Colonic mucosa (tissue), 4 donors: ENCODE measurements at regions not wholly inside any gene's neighbourhood (a gene's known extent, or its start where the extent isn't known, plus 50 kb on each side); places are given as distances from the start of the nearest gene placed in this dataset.

Experiments
- DNase-seq: peaks from one replicate; pipeline ENCODE4 v3.0.0-alpha.2; 2020
- H3K27ac ChIP-seq: fragments of 200-600 bp; one replicate; pipeline ENCODE4 v1.8.0; 2021
- H3K27me3 ChIP-seq: fragments of 200-600 bp; one replicate; pipeline ENCODE4 v1.8.0; 2021
- H3K36me3 ChIP-seq: fragments of 200-600 bp; one replicate; pipeline ENCODE4 v1.8.0; 2021
- H3K4me1 ChIP-seq: fragments of 200-600 bp; one replicate; pipeline ENCODE4 v1.8.0; 2021; ENCODE audit warnings: mild to moderate bottlenecking
- H3K4me3 ChIP-seq: fragments of 200-600 bp; one replicate; pipeline ENCODE4 v1.8.0; 2021
- H3K9ac ChIP-seq, 2 donors: one replicate each; pipeline ENCODE4 v1.7.0; 2013; ENCODE audit warnings: control low read depth in 2 of 2, low read depth in 2 of 2, low read length in 2 of 2
- H3K9me3 ChIP-seq: fragments of 200-600 bp; one replicate; pipeline ENCODE4 v1.8.0; 2021
- intact Hi-C: fragments of 100-400 bp; cut with DNase I; formaldehyde crosslinking; loops from one replicate; pipeline ENCODE4 v1.14.1; 2022
- TF ChIP-seq, protein P1 (sequence below): fragments of 200-600 bp; IDR thresholded peaks from one replicate; pipeline ENCODE4 v1.8.0; 2022; ENCODE audit warnings: antibody characterized with exemption, mild to moderate bottlenecking
- donor health status: healthy.
- donor health status: DM: no; HTN: no; CAD: no.
- donor health status: DM: no; HTN: no; CAD: no.

DNA sequence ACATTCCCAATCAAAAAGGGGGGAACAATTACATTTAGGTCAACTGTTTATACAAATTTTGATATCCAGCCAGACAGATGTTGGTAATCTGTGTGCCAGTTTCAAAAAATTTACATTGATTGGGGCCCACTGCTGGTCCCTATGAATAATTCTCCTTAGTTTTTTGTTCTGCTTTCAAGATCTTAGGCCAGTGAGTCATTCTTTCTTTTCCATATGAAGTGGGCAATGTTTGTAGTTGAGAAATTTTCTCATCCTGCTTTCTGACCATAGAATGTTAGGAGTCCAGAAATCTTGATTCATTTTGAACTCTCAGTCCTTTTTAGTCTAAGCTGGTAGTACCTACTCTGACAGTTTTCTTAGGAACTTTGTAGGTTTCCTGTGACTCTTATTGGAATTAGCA is 244.3 kb downstream of the DIO2 start:
- Histone ChIP-seq H3K27ac (no peak overlapping the region), H3K36me3 (no peaks in the 10 kb centered on the region), H3K9ac (no peak overlapping the region), H3K4me1 (no peaks in the 10 kb centered on the region), H3K9me3 (no peaks in the 10 kb centered on the region), H3K27me3 (no peaks in the 10 kb centered on the region), H3K4me3 (no peak overlapping the region)
- TF ChIP-seq, protein P1, sequence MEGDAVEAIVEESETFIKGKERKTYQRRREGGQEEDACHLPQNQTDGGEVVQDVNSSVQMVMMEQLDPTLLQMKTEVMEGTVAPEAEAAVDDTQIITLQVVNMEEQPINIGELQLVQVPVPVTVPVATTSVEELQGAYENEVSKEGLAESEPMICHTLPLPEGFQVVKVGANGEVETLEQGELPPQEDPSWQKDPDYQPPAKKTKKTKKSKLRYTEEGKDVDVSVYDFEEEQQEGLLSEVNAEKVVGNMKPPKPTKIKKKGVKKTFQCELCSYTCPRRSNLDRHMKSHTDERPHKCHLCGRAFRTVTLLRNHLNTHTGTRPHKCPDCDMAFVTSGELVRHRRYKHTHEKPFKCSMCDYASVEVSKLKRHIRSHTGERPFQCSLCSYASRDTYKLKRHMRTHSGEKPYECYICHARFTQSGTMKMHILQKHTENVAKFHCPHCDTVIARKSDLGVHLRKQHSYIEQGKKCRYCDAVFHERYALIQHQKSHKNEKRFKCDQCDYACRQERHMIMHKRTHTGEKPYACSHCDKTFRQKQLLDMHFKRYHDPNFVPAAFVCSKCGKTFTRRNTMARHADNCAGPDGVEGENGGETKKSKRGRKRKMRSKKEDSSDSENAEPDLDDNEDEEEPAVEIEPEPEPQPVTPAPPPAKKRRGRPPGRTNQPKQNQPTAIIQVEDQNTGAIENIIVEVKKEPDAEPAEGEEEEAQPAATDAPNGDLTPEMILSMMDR = no peak
- no peak for DNase-seq
- intact Hi-C loops = no loop called here

DNA sequence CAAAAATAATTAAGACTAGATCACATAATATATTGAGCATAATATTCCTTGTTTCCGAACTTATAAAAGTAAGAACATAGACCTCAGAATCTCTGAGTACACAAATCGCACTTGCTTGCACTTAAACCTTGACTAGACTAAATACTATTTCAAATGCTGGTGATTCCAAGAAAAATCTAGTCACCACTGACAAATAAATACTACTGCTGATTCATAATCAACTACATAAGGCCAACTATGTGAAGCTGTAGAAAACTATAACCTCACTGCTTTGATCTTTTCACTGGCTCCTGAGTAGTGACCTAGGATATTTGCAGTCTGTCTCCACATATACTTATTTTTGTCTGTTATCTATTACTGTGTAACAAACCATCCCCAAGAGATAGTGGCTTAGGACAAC is 245.4 kb downstream of the DIO2 start:
- intact Hi-C loops = no loop called here
- DNase-seq = no peak
- Histone ChIP-seq H3K4me1 (no peaks in the 10 kb centered on the region), H3K9me3 (no peaks in the 10 kb centered on the region), H3K27me3 (no peaks in the 10 kb centered on the region), H3K27ac (no peak overlapping the region), H3K4me3 (no peak overlapping the region), H3K36me3 (no peaks in the 10 kb centered on the region), H3K9ac (no peak overlapping the region)
- TF ChIP-seq, protein P1 = no peak

DNA sequence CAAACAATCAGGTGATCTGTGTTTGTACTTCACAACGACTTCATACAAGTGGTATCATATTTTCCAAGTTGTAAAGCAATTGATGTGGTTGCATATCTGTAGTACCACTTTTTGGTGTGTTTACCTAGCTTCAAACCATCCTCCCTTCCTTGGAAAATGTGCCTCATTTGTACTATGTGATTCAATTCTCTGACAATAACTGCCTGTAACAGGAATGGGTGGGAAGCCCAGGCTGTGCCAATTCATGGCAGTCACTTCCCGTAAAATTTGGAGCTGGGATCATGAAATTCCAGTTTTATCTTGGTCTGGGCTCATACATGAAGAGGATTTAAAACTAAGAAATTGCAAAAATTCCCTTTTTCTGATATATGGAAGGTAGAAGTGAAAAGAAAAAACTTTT is 250.1 kb downstream of the DIO2 start:
- no peaks in the 10 kb centered on the region for H3K27me3 ChIP-seq
- H3K27ac ChIP-seq = no peak overlapping the region
- H3K9ac ChIP-seq = no peak overlapping the region
- intact Hi-C loops = no loop called here
- no peak for DNase-seq
- no peak overlapping the region for H3K4me3 ChIP-seq
- TF ChIP-seq, protein P1 = no peak
- H3K36me3 ChIP-seq = no peaks in the 10 kb centered on the region
- H3K9me3 ChIP-seq = no peaks in the 10 kb centered on the region
- no peaks in the 10 kb centered on the region for H3K4me1 ChIP-seq

DNA sequence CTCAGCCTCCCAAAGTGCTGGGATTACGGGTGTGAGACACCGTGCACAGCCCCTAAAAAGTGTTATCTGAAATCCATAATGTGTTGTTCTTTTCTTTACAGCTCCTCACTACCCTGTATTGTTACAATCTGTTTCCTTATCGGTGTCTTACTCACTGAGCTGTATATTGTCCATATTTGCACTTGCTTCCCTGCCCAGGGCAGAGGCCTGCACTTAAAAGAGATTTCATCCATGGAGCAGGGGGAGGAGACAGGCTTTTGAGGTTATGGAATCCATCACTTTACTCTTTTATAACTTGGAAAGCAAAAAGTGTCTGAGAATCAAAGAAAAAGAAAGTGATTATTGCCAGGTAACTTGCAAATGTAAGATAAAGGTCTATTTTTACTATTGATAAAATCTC is 251.0 kb downstream of the DIO2 start:
- no peak overlapping the region for H3K4me3 ChIP-seq
- H3K9me3 ChIP-seq = no peaks in the 10 kb centered on the region
- TF ChIP-seq, protein P1 = no peak
- no peak overlapping the region for H3K9ac ChIP-seq
- intact Hi-C loops = no loop called here
- H3K36me3 ChIP-seq = no peaks in the 10 kb centered on the region
- H3K4me1 ChIP-seq = no peaks in the 10 kb centered on the region
- DNase-seq = no peak
- H3K27me3 ChIP-seq = no peaks in the 10 kb centered on the region
- H3K27ac ChIP-seq = no peak overlapping the region

DNA sequence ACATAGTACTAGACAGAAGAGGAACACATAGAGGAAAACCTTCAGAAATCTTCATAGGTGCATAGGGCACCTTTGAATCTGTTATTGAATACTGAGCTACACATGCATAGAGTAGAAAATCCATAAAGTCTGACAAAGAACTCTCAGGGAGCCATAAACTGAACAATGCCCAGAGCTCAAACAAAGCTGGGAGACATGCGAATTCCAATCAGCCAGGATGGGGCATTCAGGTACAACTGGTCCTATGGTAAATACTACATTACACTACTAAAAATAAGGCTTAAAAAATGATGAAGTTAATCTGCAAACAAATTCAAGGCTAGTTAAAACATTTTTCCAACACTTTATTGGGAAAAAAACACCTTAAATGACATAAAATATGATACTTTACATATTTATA is 259.7 kb downstream of the DIO2 start:
- TF ChIP-seq, protein P1 = no peak
- no peaks in the 10 kb centered on the region for H3K9me3 ChIP-seq
- H3K27me3 ChIP-seq = no peaks in the 10 kb centered on the region
- no peak overlapping the region for H3K4me3 ChIP-seq
- H3K27ac ChIP-seq = no peak overlapping the region
- intact Hi-C loops = no loop called here
- H3K9ac ChIP-seq = no peak overlapping the region
- no peaks in the 10 kb centered on the region for H3K4me1 ChIP-seq
- no peaks in the 10 kb centered on the region for H3K36me3 ChIP-seq
- DNase-seq = no peak

DNA sequence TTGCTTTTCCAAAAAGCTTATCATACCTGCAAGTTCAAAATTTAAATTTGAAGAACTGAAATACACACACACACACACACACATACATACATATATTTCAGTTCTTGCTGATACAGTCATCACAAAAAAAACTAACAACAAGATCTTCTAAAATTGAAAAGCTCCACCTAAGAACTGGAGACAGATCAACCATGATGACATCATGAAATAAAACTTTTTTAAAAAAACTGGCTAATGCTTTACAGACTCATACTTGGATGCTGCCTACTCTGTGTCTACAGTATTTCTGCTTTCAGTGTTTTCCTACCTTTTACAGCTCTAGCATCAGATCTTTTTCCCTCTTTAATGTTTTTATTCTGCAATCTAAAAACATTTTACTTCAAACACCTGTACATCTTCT is 261.4 kb downstream of the DIO2 start:
- intact Hi-C loops = no loop called here
- Histone ChIP-seq H3K36me3 (no peaks in the 10 kb centered on the region), H3K9me3 (no peaks in the 10 kb centered on the region), H3K9ac (no peak overlapping the region), H3K4me1 (no peaks in the 10 kb centered on the region), H3K27me3 (no peaks in the 10 kb centered on the region), H3K27ac (no peak overlapping the region), H3K4me3 (no peak overlapping the region)
- no peak for DNase-seq
- TF ChIP-seq, protein P1 = no peak
